ENCODE measurements at regions not wholly inside any gene's neighbourhood (a gene's known extent, or its start where the extent isn't known, plus 50 kb on each side); places are given as distances from the start of the nearest gene placed in this dataset.
"Not testable (repeated sequence)": the region's sequence is repeated elsewhere in the genome, so short reads cannot be mapped to it uniquely, and the experiment has no call there.

DNA sequence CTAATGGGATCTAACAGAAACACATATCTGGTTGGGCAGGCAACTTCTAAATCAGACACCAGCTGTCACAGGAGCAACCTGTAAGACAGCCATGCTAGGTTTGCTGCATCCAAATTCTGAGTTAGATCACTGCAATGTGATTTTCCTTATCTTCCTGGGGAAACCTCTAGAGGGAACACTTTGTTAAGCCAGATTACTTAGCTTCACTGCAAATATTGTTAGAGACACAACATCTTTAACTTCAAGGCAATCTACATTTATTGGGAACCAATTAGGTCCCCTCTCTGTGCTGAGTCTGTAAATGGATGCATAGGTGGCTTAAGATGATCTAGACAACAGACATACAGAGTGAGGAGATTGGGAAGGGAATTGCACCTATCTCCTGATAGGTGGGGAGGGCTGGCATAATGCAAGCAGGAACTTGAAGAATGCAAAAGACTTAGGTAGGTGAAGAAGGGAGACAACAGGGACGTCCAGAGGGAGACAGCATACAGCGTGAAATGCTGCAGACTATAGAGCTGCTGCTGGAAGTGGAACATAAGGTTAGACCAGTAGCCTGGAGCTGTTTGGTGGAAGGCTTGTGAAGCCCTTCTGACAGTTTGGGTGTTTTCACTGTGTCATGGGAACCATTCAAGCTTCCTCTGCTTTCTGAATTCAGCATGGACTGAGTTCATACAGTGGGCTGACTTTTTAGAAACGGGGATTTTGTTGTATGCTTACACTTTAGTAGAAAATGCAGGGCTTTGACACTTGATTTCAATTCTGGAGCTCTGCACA, 109.8 kb upstream of the ELMO1 start:
- H3K36me3 Mint-ChIP-seq (ENCODE audit: low read depth): no peaks in the 10 kb centered on the region
- no peaks in the 10 kb centered on the region for H3K4me1 Mint-ChIP-seq (ENCODE audit: low read depth)
- no peak overlapping the region for H3K4me3 Mint-ChIP-seq
- no peaks in the 10 kb centered on the region for H3K9me3 Mint-ChIP-seq
- no peak overlapping the region for H3K27ac Mint-ChIP-seq
- H3K27me3 Mint-ChIP-seq: peaks cover 10% of the 10 kb centered on the region

GRCh38 chr7:37570145-37570544, 113.4 kb upstream of the GPR141 start:
- peaks cover 3% of the 10 kb centered on the region for H3K9me3 Mint-ChIP-seq
- H3K27ac Mint-ChIP-seq: no peak overlapping the region
- H3K36me3 Mint-ChIP-seq (ENCODE audit: low read depth): no peaks in the 10 kb centered on the region
- no peak overlapping the region for H3K4me3 Mint-ChIP-seq
- no peaks in the 10 kb centered on the region for H3K4me1 Mint-ChIP-seq (ENCODE audit: low read depth)
- H3K27me3 Mint-ChIP-seq: peaks cover 19% of the 10 kb centered on the region

- Mint-ChIP-seq H3K4me3 (no peak overlapping the region), H3K4me1 (ENCODE audit: low read depth) (no peaks in the 10 kb centered on the region), H3K27ac (no peak overlapping the region), H3K27me3 (peaks cover 16% of the 10 kb centered on the region), H3K36me3 (ENCODE audit: low read depth) (no peaks in the 10 kb centered on the region), H3K9me3 (peaks cover 3% of the 10 kb centered on the region)
Observed at GRCh38 chr7:37571806-37572205, 111.8 kb upstream of the GPR141 start.

DNA sequence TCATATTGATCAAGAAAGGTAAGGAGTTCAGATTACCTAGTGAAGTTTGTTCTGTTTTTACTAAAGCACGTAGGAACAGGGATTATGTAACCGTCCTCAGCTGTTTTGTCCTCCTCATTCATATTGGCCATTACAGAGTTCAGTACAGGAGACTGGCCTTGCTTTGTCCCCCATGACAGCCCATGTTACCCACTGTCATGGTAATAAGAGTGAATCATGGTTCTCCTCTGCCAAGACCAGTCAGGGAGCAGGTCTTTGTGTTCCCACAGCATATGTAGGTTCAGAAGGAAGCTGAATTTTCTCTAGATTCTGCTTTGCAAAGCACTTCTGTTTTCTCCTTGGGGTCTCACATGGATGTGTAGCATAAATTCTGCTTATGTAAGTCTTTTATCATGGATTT, 106.2 kb upstream of the GPR141 start:
- no peaks in the 10 kb centered on the region for H3K9me3 Mint-ChIP-seq
- no peaks in the 10 kb centered on the region for H3K36me3 Mint-ChIP-seq (ENCODE audit: low read depth)
- H3K4me3 Mint-ChIP-seq: no peak overlapping the region
- H3K27me3 Mint-ChIP-seq: peaks cover 20% of the 10 kb centered on the region
- H3K4me1 Mint-ChIP-seq (ENCODE audit: low read depth): no peaks in the 10 kb centered on the region
- no peak overlapping the region for H3K27ac Mint-ChIP-seq

- no peak overlapping the region for H3K27ac Mint-ChIP-seq
- no peaks in the 10 kb centered on the region for H3K4me1 Mint-ChIP-seq (ENCODE audit: low read depth)
- peaks cover 20% of the 10 kb centered on the region for H3K27me3 Mint-ChIP-seq
- no peak overlapping the region for H3K4me3 Mint-ChIP-seq
- no peaks in the 10 kb centered on the region for H3K36me3 Mint-ChIP-seq (ENCODE audit: low read depth)
- H3K9me3 Mint-ChIP-seq: no peaks in the 10 kb centered on the region
Observed at GRCh38 chr7:37577901-37578300, 105.7 kb upstream of the GPR141 start.

GRCh38 chr7:37578350-37578749, 105.2 kb upstream of the GPR141 start:
- Mint-ChIP-seq H3K36me3 (ENCODE audit: low read depth) (no peaks in the 10 kb centered on the region), H3K4me1 (ENCODE audit: low read depth) (no peaks in the 10 kb centered on the region), H3K27me3 (peaks cover 20% of the 10 kb centered on the region)

GRCh38 chr7:37580376-37580775, 103.2 kb upstream of the GPR141 start:
- H3K9me3 Mint-ChIP-seq: no peaks in the 10 kb centered on the region
- H3K4me3 Mint-ChIP-seq: no peak overlapping the region
- H3K36me3 Mint-ChIP-seq (ENCODE audit: low read depth): no peaks in the 10 kb centered on the region
- H3K27ac Mint-ChIP-seq: no peak overlapping the region
- no peaks in the 10 kb centered on the region for H3K4me1 Mint-ChIP-seq (ENCODE audit: low read depth)
- H3K27me3 Mint-ChIP-seq: peaks cover 29% of the 10 kb centered on the region

More at GRCh38 chr7:37578350-37578749, 105.2 kb upstream of the GPR141 start:
- Mint-ChIP-seq H3K27ac (no peak overlapping the region), H3K9me3 (no peaks in the 10 kb centered on the region), H3K4me3 (no peak overlapping the region)

DNA sequence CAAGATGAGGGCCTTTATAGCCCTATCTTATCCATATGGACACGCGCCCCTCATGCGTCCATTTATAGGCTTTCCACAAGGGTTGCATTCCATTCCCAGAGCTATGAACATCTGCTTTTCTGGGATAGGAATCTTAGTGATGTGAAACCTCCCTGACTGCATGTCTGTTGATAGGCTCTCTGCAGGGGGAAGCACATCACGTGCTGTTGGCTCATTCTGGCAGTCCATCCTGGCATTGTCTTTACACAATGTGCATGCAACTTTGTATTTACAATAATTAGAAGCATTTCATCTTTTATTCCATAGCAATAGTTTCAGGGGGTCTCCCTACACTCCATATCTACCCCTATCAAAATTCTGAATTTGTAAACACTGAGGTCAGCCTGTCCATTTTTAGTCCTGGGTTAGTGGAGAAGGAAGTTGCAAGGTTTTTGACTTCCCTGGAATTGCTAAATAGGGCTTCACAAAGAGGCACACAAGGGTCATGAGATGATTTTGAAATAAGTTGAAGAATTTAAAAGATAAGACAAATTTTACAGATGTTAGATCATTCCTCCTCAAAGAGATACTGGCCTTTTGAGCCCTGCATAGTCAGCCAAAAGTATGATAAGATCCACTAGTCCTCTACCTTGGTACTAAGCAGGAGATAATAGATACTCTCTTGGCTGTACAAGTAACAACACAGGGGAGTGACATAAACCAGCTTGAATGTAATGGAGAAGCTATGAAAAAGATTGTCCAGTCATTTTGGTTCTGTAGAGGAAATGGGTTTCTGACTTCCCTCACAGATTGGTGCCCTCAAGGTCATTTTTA, 98.7 kb upstream of the GPR141 start:
- H3K27ac Mint-ChIP-seq, H3K9me3 Mint-ChIP-seq: not testable (repeated sequence)

DNA sequence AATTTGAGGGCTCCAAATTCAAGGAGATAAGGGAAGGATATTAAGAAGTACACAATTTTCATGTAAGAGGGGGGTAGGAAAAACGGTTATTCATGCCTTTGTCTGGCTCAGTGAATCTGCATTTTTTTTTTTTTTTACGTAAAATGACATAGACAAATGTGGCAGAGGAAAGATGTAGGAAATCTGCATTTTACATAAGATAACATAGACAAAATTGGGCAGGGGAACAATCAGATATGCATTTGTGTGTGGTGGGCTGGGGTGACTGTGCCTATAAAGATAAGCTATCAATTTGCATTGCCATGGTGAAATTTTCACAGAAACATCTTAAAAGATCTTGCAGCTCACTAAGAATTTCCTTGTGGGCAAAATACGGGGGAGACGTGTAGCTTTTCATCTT, 92.7 kb upstream of the GPR141 start:
- no peak overlapping the region for H3K27ac Mint-ChIP-seq
- H3K4me3 Mint-ChIP-seq: no peak overlapping the region
- peaks cover 7% of the 10 kb centered on the region for H3K9me3 Mint-ChIP-seq
- H3K4me1 Mint-ChIP-seq (ENCODE audit: low read depth): no peaks in the 10 kb centered on the region
- peaks cover 22% of the 10 kb centered on the region for H3K27me3 Mint-ChIP-seq
- no peaks in the 10 kb centered on the region for H3K36me3 Mint-ChIP-seq (ENCODE audit: low read depth)

More for the DNA sequence above, 98.7 kb upstream of the GPR141 start:
- not testable (repeated sequence) for H3K4me1 Mint-ChIP-seq (ENCODE audit: low read depth); H3K36me3 Mint-ChIP-seq (ENCODE audit: low read depth); H3K4me3 Mint-ChIP-seq
- peaks cover 34% of the 10 kb centered on the region for H3K27me3 Mint-ChIP-seq

GRCh38 chr7:37592366-37592765, 91.2 kb upstream of the GPR141 start:
- no peaks in the 10 kb centered on the region for H3K4me1 Mint-ChIP-seq (ENCODE audit: low read depth)
- H3K27me3 Mint-ChIP-seq: peaks cover 22% of the 10 kb centered on the region
- no peak overlapping the region for H3K4me3 Mint-ChIP-seq
- no peaks in the 10 kb centered on the region for H3K36me3 Mint-ChIP-seq (ENCODE audit: low read depth)
- H3K27ac Mint-ChIP-seq: no peak overlapping the region
- peaks cover 7% of the 10 kb centered on the region for H3K9me3 Mint-ChIP-seq

DNA sequence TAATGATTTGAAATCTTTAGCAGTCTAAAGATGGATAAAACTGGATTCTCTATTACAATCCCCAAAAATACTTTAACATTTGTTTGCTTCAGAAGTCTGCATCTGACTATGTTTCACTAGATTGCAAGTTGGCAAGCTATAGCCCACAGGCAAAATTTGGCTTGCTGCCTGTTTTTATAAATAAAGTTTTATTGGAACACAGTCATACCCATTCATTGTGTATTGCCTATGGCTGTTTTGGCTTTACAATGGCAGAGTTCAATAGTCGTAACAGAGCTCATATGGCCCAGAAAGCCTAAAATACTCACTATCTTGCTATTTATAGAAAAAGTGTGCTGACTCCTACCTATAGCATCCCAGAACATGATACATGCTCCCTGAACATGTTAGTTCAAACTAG, 89.0 kb upstream of the GPR141 start:
- H3K27me3 Mint-ChIP-seq: peaks cover 14% of the 10 kb centered on the region
- H3K4me1 Mint-ChIP-seq (ENCODE audit: low read depth): no peaks in the 10 kb centered on the region
- H3K27ac Mint-ChIP-seq: no peak overlapping the region
- H3K36me3 Mint-ChIP-seq (ENCODE audit: low read depth): no peaks in the 10 kb centered on the region
- H3K9me3 Mint-ChIP-seq: no peaks in the 10 kb centered on the region
- no peak overlapping the region for H3K4me3 Mint-ChIP-seq

- H3K4me3 Mint-ChIP-seq: no peak overlapping the region
- H3K9me3 Mint-ChIP-seq: no peaks in the 10 kb centered on the region
- no peaks in the 10 kb centered on the region for H3K36me3 Mint-ChIP-seq (ENCODE audit: low read depth)
- no peaks in the 10 kb centered on the region for H3K27me3 Mint-ChIP-seq
- H3K27ac Mint-ChIP-seq: no peak overlapping the region
- H3K4me1 Mint-ChIP-seq (ENCODE audit: low read depth): no peaks in the 10 kb centered on the region
Observed at GRCh38 chr7:37598824-37599223, 84.7 kb upstream of the GPR141 start.

- H3K27me3 Mint-ChIP-seq: no peaks in the 10 kb centered on the region
- no peak overlapping the region for H3K4me3 Mint-ChIP-seq
- no peak overlapping the region for H3K27ac Mint-ChIP-seq
- no peaks in the 10 kb centered on the region for H3K36me3 Mint-ChIP-seq (ENCODE audit: low read depth)
- no peaks in the 10 kb centered on the region for H3K9me3 Mint-ChIP-seq
- H3K4me1 Mint-ChIP-seq (ENCODE audit: low read depth): no peaks in the 10 kb centered on the region
Observed at GRCh38 chr7:37601321-37601720, 82.2 kb upstream of the GPR141 start.

GRCh38 chr7:37604078-37604477, 79.5 kb upstream of the GPR141 start:
- no peak overlapping the region for H3K27ac Mint-ChIP-seq
- H3K9me3 Mint-ChIP-seq: no peaks in the 10 kb centered on the region
- H3K4me1 Mint-ChIP-seq (ENCODE audit: low read depth): no peaks in the 10 kb centered on the region
- H3K36me3 Mint-ChIP-seq (ENCODE audit: low read depth): no peaks in the 10 kb centered on the region
- H3K4me3 Mint-ChIP-seq: no peak overlapping the region
- H3K27me3 Mint-ChIP-seq: no peaks in the 10 kb centered on the region

GRCh38 chr7:37617406-37617805, 66.2 kb upstream of the GPR141 start:
- H3K36me3 Mint-ChIP-seq (ENCODE audit: low read depth); H3K4me1 Mint-ChIP-seq (ENCODE audit: low read depth); H3K27ac Mint-ChIP-seq; H3K4me3 Mint-ChIP-seq; H3K9me3 Mint-ChIP-seq; H3K27me3 Mint-ChIP-seq: not testable (repeated sequence)

Data from stimulated activated naive CD8-positive, alpha-beta T cell treated with anti-CD3 and anti-CD28 coated beads, Interleukin-15, Interleukin-2, amounts not matched to agents 100 ng/mL and 50 ng/mL, for 24 hours (primary cell).